NOMO-1 treated with dmso at 0.1 percent for 144 hours (cell line): ENCODE measurements at regions not wholly inside any gene's neighbourhood (a gene's known extent, or its start where the extent isn't known, plus 50 kb on each side); places are given as distances from the start of the nearest gene placed in this dataset.
"Not testable (repeated sequence)": the region's sequence is repeated elsewhere in the genome, so short reads cannot be mapped to it uniquely, and the experiment has no call there.

Source experiments
- DNase-seq: peaks from one replicate; lab custom pipeline; 2025; ENCODE audit not compliant: unreplicated experiment; lab: John Stamatoyannopoulos, UW

- not testable (repeated sequence) for DNase-seq
These were observed 1997.5 kb upstream of the RAG2 start for GRCh38 chr11:38595359-38596016.

GRCh38 chr11:38594895-38595294, 1996.9 kb upstream of the RAG2 start:
- no peak for DNase-seq

GRCh38 chr11:38593649-38594048, 1995.6 kb upstream of the RAG2 start:
- no peak for DNase-seq

DNA sequence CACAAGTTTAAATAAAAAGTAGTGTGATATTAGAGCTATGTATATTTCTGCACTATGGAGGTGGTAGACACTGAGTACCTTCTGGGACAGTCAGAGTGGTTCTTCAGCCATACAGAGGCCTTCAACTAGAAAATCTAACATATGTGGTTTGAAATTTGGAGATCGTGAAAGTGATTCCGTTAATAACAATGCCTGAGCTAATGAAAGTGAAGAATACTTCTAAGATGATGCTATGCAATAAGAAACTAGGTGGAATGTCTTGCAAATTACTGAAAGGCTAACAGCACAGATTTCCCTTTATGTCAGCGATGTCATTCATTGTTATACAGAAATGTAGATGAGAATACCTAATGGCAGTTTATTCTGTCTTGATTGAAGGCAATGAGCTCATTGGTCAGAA, 1984.7 kb upstream of the RAG2 start:
- no peak for DNase-seq

GRCh38 chr11:38582151-38582550, 1984.1 kb upstream of the RAG2 start:
- DNase-seq, result no peak

- no peak for DNase-seq
These were observed 1979.7 kb upstream of the RAG2 start for GRCh38 chr11:38577769-38578168.

GRCh38 chr11:38562562-38562961, 1964.5 kb upstream of the RAG2 start:
- no peak for DNase-seq

- DNase-seq, result no peak
These were observed 1955.1 kb upstream of the RAG2 start for GRCh38 chr11:38553148-38553547.

DNA sequence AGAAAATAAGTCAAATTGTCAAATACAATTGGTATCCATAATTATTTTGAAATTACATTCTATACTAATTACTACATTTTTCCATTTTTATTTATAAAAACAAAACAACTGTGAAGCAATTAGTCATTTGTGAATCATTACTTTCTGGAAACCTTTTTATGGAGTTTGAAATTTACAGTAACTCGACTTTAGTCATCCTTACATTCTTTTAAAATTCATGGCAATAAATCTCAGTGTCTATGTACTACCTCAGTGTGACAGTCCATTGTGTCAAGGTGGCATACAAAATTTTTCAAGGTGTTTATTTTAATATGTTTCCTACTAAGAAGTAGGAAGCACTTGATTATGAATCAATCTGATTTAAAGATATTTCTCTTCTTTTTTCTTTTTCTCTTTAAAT, 1949.4 kb upstream of the RAG2 start:
- no peak for DNase-seq

- DNase-seq, result no peak
These were observed 1946.0 kb upstream of the RAG2 start for GRCh38 chr11:38543986-38544385.

DNA sequence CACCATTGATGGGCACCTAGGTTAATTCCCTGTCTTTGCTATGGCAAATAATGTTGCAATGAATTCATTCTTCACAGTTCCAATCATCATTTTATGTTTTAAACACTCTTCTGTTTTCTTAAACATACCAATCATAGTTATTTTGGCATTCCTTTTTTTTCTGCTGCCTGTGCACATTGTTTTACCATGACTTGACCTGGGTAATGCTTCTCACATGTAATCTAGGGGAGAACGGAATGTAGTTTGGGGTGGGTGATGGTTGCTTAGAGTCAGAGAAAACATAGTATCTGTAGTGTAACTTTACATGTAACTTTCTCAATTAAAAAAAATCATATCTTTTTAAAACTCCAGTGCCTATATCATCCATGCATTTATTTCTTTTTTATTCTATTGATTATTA, 1945.3 kb upstream of the RAG2 start:
- no peak for DNase-seq

DNA sequence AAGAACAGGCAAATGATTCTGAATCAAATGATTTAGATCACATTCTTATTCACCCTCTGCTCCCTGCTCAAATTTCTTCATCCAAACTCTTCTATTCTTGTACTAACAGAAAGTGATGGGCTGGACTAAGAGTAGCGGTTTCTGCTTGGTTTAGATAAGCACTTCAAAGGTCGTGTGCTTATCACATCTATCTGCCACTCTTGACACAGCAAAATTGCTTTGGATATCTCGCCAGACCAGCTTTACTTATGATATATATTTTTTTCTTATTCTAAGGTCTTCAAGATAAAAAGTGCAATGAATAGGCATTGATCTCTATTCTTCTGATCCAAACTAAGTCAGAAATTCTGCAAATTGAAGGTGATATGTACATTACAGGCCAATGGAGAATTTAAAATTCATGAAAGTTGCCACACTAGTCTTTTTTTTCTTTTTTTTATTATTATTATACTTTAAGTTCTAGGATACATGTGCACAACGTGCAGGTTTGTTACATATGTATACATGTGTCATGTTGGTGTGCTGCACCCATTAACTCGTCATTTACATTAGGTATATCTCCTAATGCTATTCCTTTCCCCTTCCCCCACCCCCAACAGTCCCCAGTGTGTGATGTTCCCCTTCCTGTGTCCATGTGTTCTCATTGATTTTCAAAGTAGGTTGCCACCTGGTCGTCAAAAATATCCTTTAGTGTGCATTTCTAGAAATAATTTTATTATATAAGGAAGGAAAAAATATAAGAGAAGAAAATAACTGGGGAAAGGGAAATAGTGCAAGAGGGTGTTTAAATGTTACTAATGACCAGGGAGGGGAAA, 1941.0 kb upstream of the RAG2 start:
- no peak for DNase-seq

DNA sequence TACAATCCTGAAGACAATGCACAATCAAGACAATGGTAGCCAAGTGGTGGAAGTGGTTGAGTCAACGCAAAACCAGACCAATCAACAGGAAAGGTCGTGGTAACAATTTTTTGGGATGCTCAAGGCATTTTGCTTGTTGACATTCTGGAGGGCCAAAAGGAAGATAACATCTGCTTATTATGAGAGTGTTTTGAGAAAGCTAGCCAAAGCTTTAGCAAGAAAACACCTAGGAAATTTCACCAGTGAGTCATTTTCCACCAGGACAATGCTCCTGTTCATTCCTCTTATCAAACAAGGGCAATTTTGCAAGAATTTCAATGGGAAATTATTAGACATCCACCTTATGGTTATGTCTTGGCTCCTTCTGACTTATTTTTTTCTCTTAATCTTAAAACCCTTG, 1932.2 kb upstream of the RAG2 start:
- DNase-seq, result no peak

- no peak for DNase-seq
These were observed 1926.9 kb upstream of the RAG2 start for GRCh38 chr11:38524945-38525344.

- no peak for DNase-seq
These were observed 1920.0 kb upstream of the RAG2 start for GRCh38 chr11:38517991-38518390.

DNA sequence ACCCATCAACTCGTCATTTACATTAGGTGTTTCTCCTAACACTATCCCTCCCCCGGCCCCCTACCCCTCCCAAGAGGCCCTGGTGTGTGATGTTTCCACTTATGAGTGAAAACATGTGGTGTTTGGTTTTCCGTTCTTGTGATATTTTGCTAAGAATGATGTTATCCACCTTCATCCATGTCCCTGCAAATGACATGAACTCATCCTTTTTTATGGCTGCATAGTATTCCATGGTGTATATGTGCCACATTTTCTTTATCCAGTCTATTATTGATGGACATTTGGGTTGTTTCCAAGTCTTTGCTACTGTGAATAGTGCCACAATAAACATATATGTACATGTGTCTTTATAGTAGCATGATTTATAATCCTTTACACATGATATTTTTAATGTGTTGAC, 1914.8 kb upstream of the RAG2 start:
- DNase-seq, result not testable (repeated sequence)

DNA sequence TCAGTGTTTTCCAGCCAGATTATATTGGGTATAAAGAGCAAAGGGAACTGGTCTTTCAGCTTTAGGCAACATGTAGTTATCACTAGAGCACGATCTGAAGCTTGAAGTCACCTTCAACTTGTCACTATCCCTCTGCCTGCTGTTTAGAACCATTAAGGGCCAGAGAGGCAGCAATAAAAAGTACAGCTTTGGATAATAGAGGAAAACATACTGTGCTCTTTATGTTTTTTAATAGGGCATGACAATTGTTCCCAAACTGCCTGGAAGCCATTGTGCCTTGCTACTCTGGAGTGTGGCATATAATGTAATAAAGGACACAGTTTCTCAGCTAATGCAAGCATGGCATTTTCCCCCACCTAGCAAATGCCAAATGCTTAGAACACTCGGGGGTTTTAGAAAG, 1912.0 kb upstream of the RAG2 start:
- no peak for DNase-seq

DNA sequence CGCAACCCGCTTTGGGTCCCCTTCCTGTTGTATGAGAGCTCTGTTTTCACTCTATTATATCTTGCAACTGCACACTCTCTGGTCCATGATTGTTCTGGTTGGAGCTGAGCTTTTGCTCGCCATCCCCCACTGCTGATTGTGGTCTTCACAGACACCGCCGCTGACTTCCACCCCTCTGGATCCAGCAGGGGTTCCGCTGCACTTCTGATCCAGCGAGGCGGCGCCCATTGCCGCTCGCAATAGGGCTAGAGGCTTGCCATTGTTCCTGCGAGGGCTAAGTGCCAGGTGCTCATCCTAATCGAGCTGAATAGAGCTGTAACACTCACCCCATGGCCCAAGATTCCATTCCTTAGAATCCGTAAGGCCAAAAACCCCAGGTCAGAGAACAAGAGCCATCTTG, 1905.8 kb upstream of the RAG2 start:
- no peak for DNase-seq

GRCh38 chr11:38498721-38499120, 1900.7 kb upstream of the RAG2 start:
- DNase-seq, result no peak

DNA sequence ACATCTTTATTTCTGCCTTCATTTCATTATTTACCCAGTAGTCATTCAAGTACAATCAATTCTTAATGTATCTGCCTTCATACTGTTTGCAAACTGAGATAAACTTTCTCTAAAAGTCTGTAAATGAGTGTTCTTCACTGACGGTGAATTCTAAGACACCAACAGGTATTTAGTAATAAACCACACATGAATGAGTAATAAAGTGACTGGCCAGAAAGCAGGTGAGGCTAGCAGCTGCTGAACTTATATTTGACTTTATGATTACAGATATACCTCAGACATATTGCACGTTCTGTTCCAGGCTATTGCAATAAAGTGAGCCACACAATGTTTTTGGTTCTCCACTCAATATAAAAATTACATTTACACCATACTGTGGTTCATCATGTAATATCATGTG, 1894.0 kb upstream of the RAG2 start:
- no peak for DNase-seq

GRCh38 chr11:38481391-38481790, 1883.4 kb upstream of the RAG2 start:
- DNase-seq, result no peak

- no peak for DNase-seq
These were observed 1879.0 kb upstream of the RAG2 start for GRCh38 chr11:38476808-38477575.
